NCI-H1092 treated with DMSO at 0.1 percent for 48 hours (cell line): ENCODE measurements at regions not wholly inside any gene's neighbourhood (a gene's known extent, or its start where the extent isn't known, plus 50 kb on each side); places are given as distances from the start of the nearest gene placed in this dataset.

Source experiments
- DNase-seq: peaks from one replicate; lab custom pipeline; 2025; lab: John Stamatoyannopoulos, UW

DNA sequence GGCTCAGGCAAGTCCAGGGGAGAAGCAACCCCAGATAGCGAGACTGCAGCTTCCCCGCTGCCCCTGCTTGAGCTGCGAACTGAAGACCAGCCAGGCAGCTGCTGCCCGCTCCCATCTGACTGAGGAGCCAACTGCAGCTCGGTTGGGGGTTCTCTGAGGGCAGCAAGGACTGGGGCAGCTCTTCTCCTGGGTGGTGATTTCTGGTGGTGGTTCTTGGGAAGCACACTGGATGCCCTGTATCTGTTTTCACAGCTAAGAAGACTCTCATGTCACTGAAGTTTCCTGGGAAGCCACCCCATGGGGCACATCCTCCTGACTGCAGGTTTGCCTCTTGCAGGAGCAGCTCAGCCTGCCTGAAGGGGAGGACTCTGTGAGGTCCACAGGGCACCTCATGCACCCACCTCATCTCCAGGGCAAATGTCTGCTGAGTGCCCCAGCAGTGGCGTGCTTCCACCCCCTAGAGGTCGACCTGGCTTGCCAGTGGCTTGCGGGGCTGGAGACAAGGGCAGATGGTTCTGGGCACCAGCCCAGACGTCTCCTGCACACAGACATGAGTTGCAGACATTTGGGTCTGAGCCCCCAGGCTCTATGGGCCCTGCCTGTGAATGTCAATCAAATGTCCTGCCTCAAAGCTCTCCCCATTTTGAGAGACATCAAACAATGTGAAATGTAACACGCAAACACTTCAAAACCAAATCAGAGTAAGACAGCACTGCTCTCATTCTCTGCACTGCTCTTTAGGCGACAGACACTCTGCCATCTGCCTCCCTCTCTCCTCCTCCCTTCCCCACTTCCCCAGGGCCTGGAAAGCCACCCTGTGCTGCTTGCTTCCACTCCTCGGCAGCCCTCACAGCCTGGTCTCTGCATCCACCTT, 800.9 kb downstream of the BRD1 start:
- peak; percentile 23 for DNase-seq

- DNase-seq = peak; percentile 8
These were observed 801.7 kb downstream of the BRD1 start for GRCh38 chr22:49025791-49026493.

DNA sequence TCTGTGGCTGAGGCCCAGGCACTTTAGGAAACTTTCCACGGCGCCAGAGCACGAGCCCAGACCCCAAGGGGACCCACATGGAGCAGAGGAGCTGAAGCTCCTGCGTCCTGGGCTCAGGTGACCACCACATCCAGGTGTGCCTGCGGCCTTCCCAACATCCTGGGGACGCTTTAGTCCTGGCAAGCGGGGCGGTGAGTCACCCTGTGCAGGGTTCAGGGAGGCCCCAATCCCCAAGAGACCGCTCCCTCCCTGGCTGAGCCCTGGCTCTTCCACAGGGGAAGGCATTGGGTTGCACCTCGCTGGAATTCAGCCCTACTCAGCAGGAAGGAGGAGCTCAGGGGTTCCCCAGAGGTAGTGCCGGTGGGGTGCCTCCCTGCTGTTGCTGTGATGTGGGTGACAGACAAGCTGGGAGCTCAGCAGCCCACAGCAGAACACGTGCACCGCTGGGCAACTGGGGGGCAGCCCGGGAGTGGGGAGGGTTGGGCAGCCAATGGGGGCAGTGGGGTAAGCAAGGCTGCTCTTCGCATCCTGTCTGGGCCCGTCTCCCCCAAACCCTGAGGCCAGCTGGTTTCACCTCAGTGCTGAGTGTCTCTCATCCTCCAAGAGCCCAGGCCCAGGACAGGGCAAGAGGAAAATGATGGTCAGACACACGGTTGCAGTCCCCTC, 802.8 kb downstream of the BRD1 start:
- DNase-seq = no peak

GRCh38 chr22:49023879-49024774, 803.5 kb downstream of the BRD1 start:
- no peak for DNase-seq

DNA sequence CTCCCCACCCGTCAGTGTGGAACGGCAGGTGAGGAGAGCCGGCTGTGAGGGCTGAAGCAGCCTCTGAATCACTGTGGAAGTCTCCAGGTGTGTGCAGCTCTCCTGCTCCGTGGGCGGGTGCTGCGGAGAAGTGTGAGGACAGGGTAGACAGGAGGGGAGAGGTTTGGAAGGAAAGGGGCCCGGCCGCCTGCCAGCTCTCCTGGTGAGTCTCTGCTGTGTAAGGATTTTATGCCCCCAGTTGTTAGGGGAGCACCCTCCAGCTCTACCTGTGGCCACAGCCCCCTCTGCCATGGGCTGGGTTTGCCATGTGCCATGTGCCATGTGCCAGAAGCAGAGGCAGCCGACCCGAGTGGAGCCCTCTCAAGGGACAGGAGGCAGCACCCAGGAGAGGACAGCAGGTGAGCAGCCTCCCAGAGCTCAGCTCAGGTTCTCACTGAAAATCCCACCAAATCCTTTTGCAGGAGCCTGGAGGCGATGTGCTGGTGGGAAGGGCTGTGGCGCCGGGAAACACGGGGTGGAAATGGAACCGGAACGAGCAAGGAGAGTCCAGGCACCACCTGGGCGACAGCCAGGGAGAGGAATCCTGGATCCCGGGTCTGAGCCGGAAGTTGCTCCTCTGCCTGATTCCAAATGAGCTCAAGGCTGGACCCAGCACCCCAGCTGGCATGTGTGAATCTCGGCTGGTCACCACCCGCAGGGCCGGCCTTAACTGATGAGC, 804.4 kb downstream of the BRD1 start:
- DNase-seq = no peak

GRCh38 chr22:49022816-49023160, 804.9 kb downstream of the BRD1 start:
- DNase-seq = no peak

GRCh38 chr22:49021926-49022815, 805.5 kb downstream of the BRD1 start:
- no peak for DNase-seq

GRCh38 chr22:49021131-49021925, 806.3 kb downstream of the BRD1 start:
- DNase-seq = no peak

DNA sequence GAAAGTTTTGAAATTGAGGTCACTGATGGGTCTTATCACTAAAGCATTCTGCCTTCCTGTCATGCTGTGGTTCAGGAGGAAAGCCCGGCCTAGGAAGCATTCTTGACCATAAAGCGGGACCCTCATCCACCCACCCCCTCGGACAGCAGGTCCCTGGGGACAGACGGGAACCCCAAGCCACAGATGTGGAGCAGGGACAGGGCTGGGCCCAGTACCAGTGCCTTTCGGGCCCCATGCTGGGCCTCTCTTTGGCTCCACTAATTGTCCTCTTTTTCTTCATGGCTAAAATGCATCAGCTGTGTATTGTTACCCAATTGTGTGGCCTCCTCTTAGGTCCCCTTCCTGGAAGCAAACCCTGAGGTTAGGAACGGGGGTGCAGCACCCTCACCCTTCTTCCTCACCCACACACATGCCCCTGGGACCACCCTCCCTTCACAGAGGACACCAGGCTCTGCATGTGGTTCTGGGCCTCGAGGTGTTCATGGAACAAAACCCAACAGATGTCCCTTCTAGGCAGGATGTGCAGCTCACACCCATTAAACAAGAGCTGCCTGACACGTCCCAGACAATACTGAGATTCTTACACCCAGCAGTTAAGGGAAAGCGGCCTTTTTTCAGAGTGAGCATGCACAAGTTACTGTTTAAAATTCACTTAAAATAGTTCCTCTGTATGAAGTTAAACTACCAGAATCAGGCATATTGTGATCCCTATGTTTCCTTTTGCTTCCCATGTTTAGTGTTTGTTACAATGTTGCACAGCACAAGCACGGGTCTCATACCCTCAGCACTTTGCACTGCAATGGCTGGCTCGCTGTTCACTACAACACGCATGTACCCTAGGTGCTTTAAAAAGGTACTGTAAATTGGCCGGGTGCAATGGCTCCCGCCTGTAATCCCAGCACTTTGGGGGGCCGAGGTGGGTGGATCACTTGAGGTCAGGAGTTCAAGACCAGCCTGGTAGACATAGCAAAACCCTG, 807.6 kb downstream of the BRD1 start:
- no peak for DNase-seq

DNA sequence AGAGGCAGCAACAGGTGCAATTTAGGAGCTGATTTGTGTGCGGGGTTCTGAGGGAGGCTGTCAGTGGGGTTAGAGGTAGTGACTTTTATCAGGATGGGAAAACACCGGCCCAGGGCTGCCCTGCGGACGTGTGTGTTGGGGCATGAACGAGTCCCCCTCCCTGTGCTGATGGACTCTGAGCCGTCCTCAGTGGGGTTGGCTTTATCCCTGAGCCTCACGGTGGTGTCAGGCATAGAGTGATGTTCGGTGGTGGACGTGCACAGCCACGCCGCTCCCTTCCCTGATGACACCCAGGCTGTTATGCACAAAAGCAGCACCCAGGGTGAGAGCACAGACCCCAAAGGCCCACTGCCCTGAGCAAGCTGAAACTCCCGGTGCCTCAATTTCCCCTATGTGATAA, 809.1 kb downstream of the BRD1 start:
- DNase-seq = no peak

DNA sequence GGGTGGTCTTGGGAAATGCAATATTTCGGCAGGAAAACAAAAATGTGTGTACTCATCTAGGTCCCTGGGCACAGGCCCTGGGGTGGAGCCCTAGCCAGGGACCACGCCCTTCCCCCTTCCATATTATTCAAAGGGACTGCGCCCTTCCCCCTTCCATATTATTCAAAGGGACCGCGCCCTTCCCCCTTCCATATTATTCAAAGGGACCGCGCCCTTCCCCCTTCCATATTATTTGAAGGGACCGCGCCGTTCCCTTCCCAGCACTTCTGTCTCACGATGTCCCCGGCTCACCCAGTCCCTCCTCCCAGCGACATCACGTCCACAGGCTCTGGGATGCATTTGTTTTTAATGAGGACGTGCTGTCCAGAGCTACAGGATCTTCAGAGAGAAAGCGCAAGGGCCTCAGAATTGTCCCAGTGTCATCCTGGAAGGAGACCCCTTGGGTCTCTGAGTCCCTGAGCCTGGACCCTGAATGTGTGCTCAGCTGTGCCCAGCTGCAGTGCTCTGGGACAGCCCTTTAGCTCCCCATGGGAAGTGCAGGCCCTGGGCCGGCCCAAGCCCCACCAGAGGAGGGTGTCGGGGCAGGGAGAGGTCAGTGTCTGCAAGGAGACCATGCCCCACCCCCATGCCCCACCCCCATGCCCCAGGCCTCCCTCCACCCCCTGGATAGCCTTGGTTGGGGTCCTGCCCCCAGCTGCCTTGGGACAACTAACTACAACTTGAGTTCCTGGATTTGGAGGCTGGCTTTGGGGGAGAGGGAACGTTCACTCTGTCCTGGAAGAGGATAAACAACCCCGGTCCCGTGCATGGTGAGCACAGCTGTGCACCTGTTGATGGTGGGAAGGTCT, 810.0 kb downstream of the BRD1 start:
- DNase-seq = no peak

DNA sequence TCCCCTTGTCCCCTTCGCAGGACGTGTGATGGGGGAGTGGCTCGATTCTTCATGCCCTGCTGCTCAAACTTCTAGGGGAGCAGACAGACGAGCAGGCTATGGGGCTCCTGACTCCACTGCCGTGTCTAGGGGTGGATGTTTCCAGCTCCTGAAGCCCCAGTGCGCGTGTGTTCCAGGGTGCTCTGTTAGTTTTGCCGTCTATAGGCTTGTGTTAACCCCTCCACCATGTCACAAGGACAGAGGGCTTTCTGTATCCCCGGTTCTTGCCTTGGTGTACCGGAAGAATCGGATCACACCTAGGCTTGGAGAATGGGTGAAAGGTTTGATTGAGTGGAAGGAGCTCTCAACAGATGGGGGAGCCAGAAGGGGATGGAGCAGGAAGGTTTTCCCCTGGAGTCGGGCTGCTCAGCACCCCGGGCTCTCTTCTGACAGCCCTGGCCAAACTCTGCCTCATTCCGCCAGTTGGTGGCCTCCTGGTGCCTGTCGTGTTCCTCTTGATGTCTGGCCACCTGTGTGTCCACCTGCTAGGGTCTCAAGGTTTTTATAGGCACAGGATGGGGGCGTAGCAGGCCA, 810.7 kb downstream of the BRD1 start:
- DNase-seq = no peak

GRCh38 chr22:49015993-49016908, 811.4 kb downstream of the BRD1 start:
- no peak for DNase-seq

GRCh38 chr22:49015459-49015858, 812.2 kb downstream of the BRD1 start:
- no peak for DNase-seq
